Panc1 (cell line): ENCODE measurements at regions not wholly inside any gene's neighbourhood (a gene's known extent, or its start where the extent isn't known, plus 50 kb on each side); places are given as distances from the start of the nearest gene placed in this dataset.

Experiments
- ATAC-seq: fragments of 200-7000 bp; cut with Tn5 transposase; 2 replicates; pipeline ENCODE4 v1.9.1; 2020; ENCODE audit warnings: mild to moderate bottlenecking, moderate library complexity
- BruUV-seq: library from RNA; stranded (reverse); fragments of 400-500 nt; replicated peaks from 2 replicates; lab custom pipeline; 2021; lab: Mats Ljungman, UMichigan
- CTCF ChIA-PET: fragments of 300-600 bp; sonication (Branson Sonifier 250); formaldehyde crosslinking; loops from one replicate; lab custom pipeline; 2022; ENCODE audit warnings: antibody characterized with exemption; lab: Charles Lee
- POLR2A ChIA-PET: fragments of 300-600 bp; sonication (Branson Sonifier 250); formaldehyde crosslinking; loops from one replicate; lab custom pipeline; 2022; ENCODE audit warnings: antibody characterized with exemption; lab: Charles Lee
- DNase-seq: peaks from one replicate; pipeline ENCODE4 v3.0.0-alpha.2; 2010; ENCODE audit warnings: low read depth, low spot score
- H3K27ac ChIP-seq: 2 replicates; pipeline ENCODE4 v1.5.1; 2011; ENCODE audit warnings: mild to moderate bottlenecking, low read length, inconsistent platforms
- H3K27me3 ChIP-seq: fragments of 200-500 bp; sonication (Bioruptor generic); 2 replicates; pipeline ENCODE4 v1.6.0; 2014; ENCODE audit warnings: low read length, inconsistent platforms; ENCODE audit not compliant: control insufficient read depth, insufficient read depth
- H3K36me3 ChIP-seq: fragments of 200-500 bp; sonication (Bioruptor generic); 2 replicates; pipeline ENCODE4 v1.5.1; 2014; ENCODE audit warnings: inconsistent platforms, mild to moderate bottlenecking, low read length, moderate library complexity; ENCODE audit not compliant: control insufficient read depth, insufficient read depth
- H3K4me1 ChIP-seq: 2 replicates; pipeline ENCODE4 v1.5.1; 2011; ENCODE audit warnings: inconsistent platforms, mild to moderate bottlenecking, low read length, moderate library complexity; ENCODE audit not compliant: control insufficient read depth, insufficient read depth
- H3K4me3 ChIP-seq, 2 experiments: 2 replicates each; pipeline ENCODE4 v1.5.1; 2011 to 2012; ENCODE audit warnings: low read depth in 2 of 2, low read length in 2 of 2, mild to moderate bottlenecking in 2 of 2, inconsistent platforms in 1 of 2, moderate library complexity in 1 of 2
- H3K9me3 ChIP-seq: fragments of 200-500 bp; sonication (Bioruptor generic); 2 replicates; pipeline ENCODE4 v1.5.1; 2014; ENCODE audit warnings: low read depth, mild to moderate bottlenecking, inconsistent platforms, low read length, moderate library complexity; ENCODE audit not compliant: control insufficient read depth, insufficient read depth
- CTCF ChIP-seq: fragments of 450-650 bp; IDR thresholded peaks from 2 replicates; pipeline ENCODE4 v1.5.1; 2017; ENCODE audit warnings: mild to moderate bottlenecking
- POLR2AphosphoS5 ChIP-seq: IDR thresholded peaks from 2 replicates; pipeline ENCODE4 v1.6.1; 2012; ENCODE audit warnings: mild to moderate bottlenecking, low read depth, low read length, moderate library complexity
- REST ChIP-seq, 2 experiments: IDR thresholded peaks; 2 replicates each; pipeline ENCODE4 v1.6.1; 2011 to 2012; ENCODE audit warnings: low read depth in 2 of 2, control low read depth in 1 of 2, low read length in 1 of 2, mild to moderate bottlenecking in 1 of 2, moderate library complexity in 1 of 2; ENCODE audit not compliant: insufficient read depth in 1 of 2
- SIN3A ChIP-seq: IDR thresholded peaks from 2 replicates; pipeline ENCODE4 v1.6.1; 2012; ENCODE audit warnings: low read depth, mild to moderate bottlenecking, low read length, moderate library complexity, borderline replicate concordance; ENCODE audit not compliant: insufficient read depth
- TCF7L2 ChIP-seq: IDR thresholded peaks from 2 replicates; pipeline ENCODE4 v1.6.1; 2011; ENCODE audit warnings: mild to moderate bottlenecking, low read depth, low read length, inconsistent platforms
- in situ Hi-C: cut with HindIII; loops from 2 replicates; pipeline ENCODE4 v1.10.0; 2016; ENCODE audit warnings: low sequenced_read_pairs, low pct_unique_long_range_greater_than_20kb
- intact Hi-C: fragments of 100-400 bp; cut with micrococcal nuclease; formaldehyde crosslinking; loops from one replicate; pipeline ENCODE4 v1.10.0; 2022; ENCODE audit not compliant: unreplicated experiment

GRCh38 chr19:32122258-32122657 is 223.2 kb upstream of the ZNF507 start:
- BruUV-seq = no TSS peak
- intact Hi-C loops (no loop called here), in situ Hi-C loops (no loop called here)
- no peak for ATAC-seq
- Histone ChIP-seq H3K4me1 (no peaks in the 10 kb centered on the region), H3K4me3 (no peak overlapping the region), H3K27me3 (peaks cover 3% of the 10 kb centered on the region; the same call in 1 of the 2 replicates), H3K36me3 (no peaks in the 10 kb centered on the region), H3K27ac (no peak overlapping the region), H3K9me3 (no peaks in the 10 kb centered on the region)
- ChIA-PET POLR2A (no interaction called here), CTCF (no interaction called here)
- no peak for DNase-seq
- TF ChIP-seq TCF7L2 (no peak), POLR2AphosphoS5 (no peak), SIN3A (no peak), REST (IDR thresholded peaks at IDR 0.05; ENCODE audit: insufficient read depth in 1 of 2, low read depth in 2 of 2, low read length in 1 of 2) (no peak), CTCF (no peak)

- H3K27me3 ChIP-seq = peaks cover 3% of the 10 kb centered on the region; the same call in 1 of the 2 replicates
- no peak overlapping the region for H3K27ac ChIP-seq
- H3K4me3 ChIP-seq = no peak overlapping the region
- DNase-seq = no peak
- BruUV-seq = no TSS peak
- no peaks in the 10 kb centered on the region for H3K9me3 ChIP-seq
- no peaks in the 10 kb centered on the region for H3K4me1 ChIP-seq
- intact Hi-C loops (no loop called here), in situ Hi-C loops (no loop called here)
- ChIA-PET CTCF (no interaction called here), POLR2A (no interaction called here)
- ATAC-seq = no peak
- H3K36me3 ChIP-seq = no peaks in the 10 kb centered on the region
- no peak for TF ChIP-seq REST (IDR thresholded peaks at IDR 0.05; ENCODE audit: insufficient read depth in 1 of 2, low read depth in 2 of 2, low read length in 1 of 2)
- no peak for TF ChIP-seq CTCF
- TF ChIP-seq POLR2AphosphoS5 = no peak
- TF ChIP-seq SIN3A = no peak
- no peak for TF ChIP-seq TCF7L2
These were observed 222.0 kb upstream of the ZNF507 start for GRCh38 chr19:32123355-32123940.
